ENCODE measurements at regions not wholly inside any gene's neighbourhood (a gene's known extent, or its start where the extent isn't known, plus 50 kb on each side); places are given as distances from the start of the nearest gene placed in this dataset.

- H3K9me3 ChIP-seq, result no peaks in the 10 kb centered on the region
- TF ChIP-seq POLR2A (IDR thresholded peaks at IDR 0.05), result no peak
- TF ChIP-seq, protein P1, sequence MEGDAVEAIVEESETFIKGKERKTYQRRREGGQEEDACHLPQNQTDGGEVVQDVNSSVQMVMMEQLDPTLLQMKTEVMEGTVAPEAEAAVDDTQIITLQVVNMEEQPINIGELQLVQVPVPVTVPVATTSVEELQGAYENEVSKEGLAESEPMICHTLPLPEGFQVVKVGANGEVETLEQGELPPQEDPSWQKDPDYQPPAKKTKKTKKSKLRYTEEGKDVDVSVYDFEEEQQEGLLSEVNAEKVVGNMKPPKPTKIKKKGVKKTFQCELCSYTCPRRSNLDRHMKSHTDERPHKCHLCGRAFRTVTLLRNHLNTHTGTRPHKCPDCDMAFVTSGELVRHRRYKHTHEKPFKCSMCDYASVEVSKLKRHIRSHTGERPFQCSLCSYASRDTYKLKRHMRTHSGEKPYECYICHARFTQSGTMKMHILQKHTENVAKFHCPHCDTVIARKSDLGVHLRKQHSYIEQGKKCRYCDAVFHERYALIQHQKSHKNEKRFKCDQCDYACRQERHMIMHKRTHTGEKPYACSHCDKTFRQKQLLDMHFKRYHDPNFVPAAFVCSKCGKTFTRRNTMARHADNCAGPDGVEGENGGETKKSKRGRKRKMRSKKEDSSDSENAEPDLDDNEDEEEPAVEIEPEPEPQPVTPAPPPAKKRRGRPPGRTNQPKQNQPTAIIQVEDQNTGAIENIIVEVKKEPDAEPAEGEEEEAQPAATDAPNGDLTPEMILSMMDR (IDR thresholded peaks at IDR 0.05), result no peak
- no peaks in the 10 kb centered on the region for H3K27me3 ChIP-seq
- H3K36me3 ChIP-seq, result no peaks in the 10 kb centered on the region
- no peak overlapping the region for H3K4me3 ChIP-seq
- DNase-seq, result no peak
- no peak overlapping the region for H3K27ac ChIP-seq
- no peaks in the 10 kb centered on the region for H3K4me1 ChIP-seq
Observed at GRCh38 chr18:10365021-10365500, 89.4 kb upstream of the APCDD1 start.

DNA sequence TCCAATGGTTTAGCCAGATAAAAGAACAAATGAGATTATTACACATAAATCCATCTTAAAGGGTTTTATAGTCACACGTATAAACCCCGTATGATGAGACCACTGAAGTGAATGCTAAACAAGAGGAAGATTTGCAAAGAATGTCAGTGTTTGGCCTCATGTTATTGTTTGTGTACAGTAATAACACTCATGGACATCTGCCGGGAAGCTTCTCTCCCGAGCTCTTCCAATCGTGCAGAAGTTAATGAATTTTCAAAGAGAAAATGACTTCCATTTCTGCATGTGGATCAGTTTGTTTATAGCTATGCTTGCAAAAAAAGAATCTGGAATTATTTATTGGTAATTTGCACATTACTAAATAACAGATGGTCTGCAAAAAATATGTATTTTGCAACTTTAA is 88.5 kb upstream of the APCDD1 start:
- Histone ChIP-seq H3K27ac (no peak overlapping the region), H3K4me3 (no peak overlapping the region), H3K27me3 (no peaks in the 10 kb centered on the region), H3K36me3 (no peaks in the 10 kb centered on the region), H3K4me1 (no peaks in the 10 kb centered on the region), H3K9me3 (no peaks in the 10 kb centered on the region)
- TF ChIP-seq, protein P1 (IDR thresholded peaks at IDR 0.05), result no peak
- no peak for TF ChIP-seq POLR2A (IDR thresholded peaks at IDR 0.05)
- no peak for DNase-seq

GRCh38 chr18:10367836-10368235 is 86.6 kb upstream of the APCDD1 start:
- H3K36me3 ChIP-seq, result no peaks in the 10 kb centered on the region

GRCh38 chr18:10368456-10369453 is 85.7 kb upstream of the APCDD1 start:
- Histone ChIP-seq H3K9me3 (no peaks in the 10 kb centered on the region), H3K4me1 (no peaks in the 10 kb centered on the region), H3K36me3 (no peaks in the 10 kb centered on the region), H3K27ac (no peak overlapping the region), H3K4me3 (no peak overlapping the region), H3K27me3 (no peaks in the 10 kb centered on the region)
- no peak for DNase-seq
- TF ChIP-seq POLR2A (IDR thresholded peaks at IDR 0.05), result no peak
- TF ChIP-seq, protein P1 (IDR thresholded peaks at IDR 0.05), result no peak

More at GRCh38 chr18:10367836-10368235, 86.6 kb upstream of the APCDD1 start:
- Histone ChIP-seq H3K27ac (no peak overlapping the region), H3K9me3 (no peaks in the 10 kb centered on the region), H3K4me1 (no peaks in the 10 kb centered on the region), H3K4me3 (no peak overlapping the region), H3K27me3 (no peaks in the 10 kb centered on the region)
- TF ChIP-seq, protein P1 (IDR thresholded peaks at IDR 0.05), result no peak
- TF ChIP-seq POLR2A (IDR thresholded peaks at IDR 0.05), result no peak
- DNase-seq, result no peak

DNA sequence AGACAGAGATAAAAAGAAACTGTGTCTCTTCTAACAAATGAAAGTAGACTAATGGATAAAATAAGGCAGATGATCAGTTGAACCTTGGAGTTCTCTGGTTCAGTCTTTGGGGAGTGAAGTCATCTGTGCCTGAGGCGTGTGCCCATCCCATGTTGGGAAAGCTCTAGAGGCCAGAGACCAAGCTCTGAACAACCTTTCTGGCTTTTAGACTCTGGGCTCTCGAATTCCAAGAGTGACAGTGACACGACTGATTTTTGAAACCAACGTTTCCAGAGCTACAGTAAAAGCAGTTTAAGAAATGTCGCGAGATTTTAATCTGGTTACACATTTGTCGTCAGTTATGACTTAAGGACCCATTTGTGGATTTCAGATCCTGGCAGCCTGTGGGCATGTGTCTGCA is 83.7 kb upstream of the APCDD1 start:
- H3K4me3 ChIP-seq, result no peak overlapping the region
- H3K27ac ChIP-seq, result no peak overlapping the region
- H3K36me3 ChIP-seq, result no peaks in the 10 kb centered on the region
- TF ChIP-seq, protein P1 (IDR thresholded peaks at IDR 0.05), result no peak
- no peak for TF ChIP-seq POLR2A (IDR thresholded peaks at IDR 0.05)
- H3K27me3 ChIP-seq, result no peaks in the 10 kb centered on the region
- H3K9me3 ChIP-seq, result no peaks in the 10 kb centered on the region
- H3K4me1 ChIP-seq, result no peaks in the 10 kb centered on the region
- no peak for DNase-seq
